ENCODE measurements at regions not wholly inside any gene's neighbourhood (a gene's known extent, or its start where the extent isn't known, plus 50 kb on each side); places are given as distances from the start of the nearest gene placed in this dataset.

GRCh38 chr5:3285621-3286020 is 310.0 kb upstream of the IRX1 start:
- Mint-ChIP-seq H3K27me3 (no peaks in the 10 kb centered on the region), H3K27ac (no peak overlapping the region), H3K4me3 (no peak overlapping the region), H3K4me1 (ENCODE audit: low read depth) (no peaks in the 10 kb centered on the region), H3K36me3 (ENCODE audit: low read depth) (no peaks in the 10 kb centered on the region), H3K9me3 (peaks cover 29% of the 10 kb centered on the region)
- intact Hi-C loops (cut with micrococcal nuclease), result no loop called here

- intact Hi-C loops (cut with micrococcal nuclease), result no loop called here
- Mint-ChIP-seq H3K27me3 (no peaks in the 10 kb centered on the region), H3K4me1 (ENCODE audit: low read depth) (no peaks in the 10 kb centered on the region), H3K9me3 (peaks cover 39% of the 10 kb centered on the region), H3K36me3 (ENCODE audit: low read depth) (no peaks in the 10 kb centered on the region), H3K4me3 (no peak overlapping the region), H3K27ac (no peak overlapping the region)
Measured at GRCh38 chr5:3284506-3284905, 311.1 kb upstream of the IRX1 start.

GRCh38 chr5:3282841-3283240 is 312.8 kb upstream of the IRX1 start:
- H3K27me3 Mint-ChIP-seq, result no peaks in the 10 kb centered on the region
- H3K36me3 Mint-ChIP-seq (ENCODE audit: low read depth), result no peaks in the 10 kb centered on the region
- H3K4me3 Mint-ChIP-seq, result no peak overlapping the region

GRCh38 chr5:3281366-3281765 is 314.3 kb upstream of the IRX1 start:
- no peak overlapping the region for H3K27ac Mint-ChIP-seq
- H3K9me3 Mint-ChIP-seq, result peaks cover 39% of the 10 kb centered on the region
- no peaks in the 10 kb centered on the region for H3K4me1 Mint-ChIP-seq (ENCODE audit: low read depth)
- H3K4me3 Mint-ChIP-seq, result no peak overlapping the region
- H3K36me3 Mint-ChIP-seq (ENCODE audit: low read depth), result no peaks in the 10 kb centered on the region
- intact Hi-C loops (cut with micrococcal nuclease), result no loop called here
- no peaks in the 10 kb centered on the region for H3K27me3 Mint-ChIP-seq

More at GRCh38 chr5:3282841-3283240, 312.8 kb upstream of the IRX1 start:
- Mint-ChIP-seq H3K4me1 (ENCODE audit: low read depth) (no peaks in the 10 kb centered on the region), H3K27ac (no peak overlapping the region), H3K9me3 (peaks cover 39% of the 10 kb centered on the region)
- intact Hi-C loops (cut with micrococcal nuclease), result no loop called here

GRCh38 chr5:3278643-3279042 is 317.0 kb upstream of the IRX1 start:
- H3K4me3 Mint-ChIP-seq, result no peak overlapping the region
- intact Hi-C loops (cut with micrococcal nuclease), result no loop called here
- H3K36me3 Mint-ChIP-seq (ENCODE audit: low read depth), result no peaks in the 10 kb centered on the region
- no peaks in the 10 kb centered on the region for H3K27me3 Mint-ChIP-seq
- H3K9me3 Mint-ChIP-seq, result peaks cover 61% of the 10 kb centered on the region
- H3K27ac Mint-ChIP-seq, result no peak overlapping the region
- no peaks in the 10 kb centered on the region for H3K4me1 Mint-ChIP-seq (ENCODE audit: low read depth)

GRCh38 chr5:3277590-3278196 is 317.9 kb upstream of the IRX1 start:
- intact Hi-C loops (cut with micrococcal nuclease), result no loop called here
- Mint-ChIP-seq H3K9me3 (peaks cover 56% of the 10 kb centered on the region), H3K27ac (no peak overlapping the region), H3K4me1 (ENCODE audit: low read depth) (no peaks in the 10 kb centered on the region), H3K36me3 (ENCODE audit: low read depth) (no peaks in the 10 kb centered on the region), H3K27me3 (no peaks in the 10 kb centered on the region), H3K4me3 (no peak overlapping the region)

GRCh38 chr5:3276896-3277295 is 318.7 kb upstream of the IRX1 start:
- Mint-ChIP-seq H3K27ac (no peak overlapping the region), H3K4me1 (ENCODE audit: low read depth) (no peaks in the 10 kb centered on the region), H3K9me3 (peaks cover 48% of the 10 kb centered on the region), H3K27me3 (no peaks in the 10 kb centered on the region), H3K36me3 (ENCODE audit: low read depth) (no peaks in the 10 kb centered on the region), H3K4me3 (no peak overlapping the region)
- intact Hi-C loops (cut with micrococcal nuclease), result no loop called here

GRCh38 chr5:3269395-3270169 is 326.1 kb upstream of the IRX1 start:
- Mint-ChIP-seq H3K27ac (no peak overlapping the region), H3K27me3 (no peaks in the 10 kb centered on the region), H3K4me3 (no peak overlapping the region), H3K9me3 (peaks cover 13% of the 10 kb centered on the region), H3K4me1 (ENCODE audit: low read depth) (no peaks in the 10 kb centered on the region), H3K36me3 (ENCODE audit: low read depth) (no peaks in the 10 kb centered on the region)
- intact Hi-C loops (cut with micrococcal nuclease), result no loop called here

GRCh38 chr5:3268760-3269330 is 326.8 kb upstream of the IRX1 start:
- Mint-ChIP-seq H3K9me3 (peaks cover 5% of the 10 kb centered on the region), H3K36me3 (ENCODE audit: low read depth) (no peaks in the 10 kb centered on the region), H3K27ac (no peak overlapping the region)

GRCh38 chr5:3266861-3267260 is 328.8 kb upstream of the IRX1 start:
- Mint-ChIP-seq H3K36me3 (ENCODE audit: low read depth) (no peaks in the 10 kb centered on the region), H3K4me1 (ENCODE audit: low read depth) (no peaks in the 10 kb centered on the region), H3K27ac (no peak overlapping the region), H3K9me3 (peaks cover 6% of the 10 kb centered on the region), H3K4me3 (no peak overlapping the region), H3K27me3 (no peaks in the 10 kb centered on the region)
- intact Hi-C loops (cut with micrococcal nuclease), result no loop called here

More at GRCh38 chr5:3268760-3269330, 326.8 kb upstream of the IRX1 start:
- Mint-ChIP-seq H3K4me3 (no peak overlapping the region), H3K27me3 (no peaks in the 10 kb centered on the region), H3K4me1 (ENCODE audit: low read depth) (no peaks in the 10 kb centered on the region)
- intact Hi-C loops (cut with micrococcal nuclease), result no loop called here

- Mint-ChIP-seq H3K9me3 (peaks cover 13% of the 10 kb centered on the region), H3K4me1 (ENCODE audit: low read depth) (no peaks in the 10 kb centered on the region), H3K27me3 (no peaks in the 10 kb centered on the region), H3K4me3 (no peak overlapping the region), H3K36me3 (ENCODE audit: low read depth) (no peaks in the 10 kb centered on the region), H3K27ac (no peak overlapping the region)
- intact Hi-C loops (cut with micrococcal nuclease), result no loop called here
Measured at GRCh38 chr5:3265936-3266335, 329.7 kb upstream of the IRX1 start.

GRCh38 chr5:3265131-3265885 is 330.3 kb upstream of the IRX1 start:
- intact Hi-C loops (cut with micrococcal nuclease), result no loop called here
- no peak overlapping the region for H3K27ac Mint-ChIP-seq
- peaks cover 13% of the 10 kb centered on the region for H3K9me3 Mint-ChIP-seq
- H3K27me3 Mint-ChIP-seq, result no peaks in the 10 kb centered on the region
- H3K4me1 Mint-ChIP-seq (ENCODE audit: low read depth), result no peaks in the 10 kb centered on the region
- H3K36me3 Mint-ChIP-seq (ENCODE audit: low read depth), result no peaks in the 10 kb centered on the region
- H3K4me3 Mint-ChIP-seq, result no peak overlapping the region

GRCh38 chr5:3262451-3262850 is 333.2 kb upstream of the IRX1 start:
- Mint-ChIP-seq H3K27ac (no peak overlapping the region), H3K27me3 (no peaks in the 10 kb centered on the region), H3K4me3 (no peak overlapping the region), H3K4me1 (ENCODE audit: low read depth) (no peaks in the 10 kb centered on the region), H3K9me3 (peaks cover 13% of the 10 kb centered on the region), H3K36me3 (ENCODE audit: low read depth) (no peaks in the 10 kb centered on the region)
- intact Hi-C loops (cut with micrococcal nuclease), result no loop called here

GRCh38 chr5:3261081-3261480 is 334.6 kb upstream of the IRX1 start:
- Mint-ChIP-seq H3K27me3 (no peaks in the 10 kb centered on the region), H3K4me3 (no peak overlapping the region), H3K9me3 (peaks cover 13% of the 10 kb centered on the region), H3K27ac (no peak overlapping the region), H3K4me1 (ENCODE audit: low read depth) (no peaks in the 10 kb centered on the region), H3K36me3 (ENCODE audit: low read depth) (no peaks in the 10 kb centered on the region)
- intact Hi-C loops (cut with micrococcal nuclease), result no loop called here
